ENCODE measurements at regions not wholly inside any gene's neighbourhood (a gene's known extent, or its start where the extent isn't known, plus 50 kb on each side); places are given as distances from the start of the nearest gene placed in this dataset.
"Not testable (repeated sequence)": the region's sequence is repeated elsewhere in the genome, so short reads cannot be mapped to it uniquely, and the experiment has no call there.

DNA sequence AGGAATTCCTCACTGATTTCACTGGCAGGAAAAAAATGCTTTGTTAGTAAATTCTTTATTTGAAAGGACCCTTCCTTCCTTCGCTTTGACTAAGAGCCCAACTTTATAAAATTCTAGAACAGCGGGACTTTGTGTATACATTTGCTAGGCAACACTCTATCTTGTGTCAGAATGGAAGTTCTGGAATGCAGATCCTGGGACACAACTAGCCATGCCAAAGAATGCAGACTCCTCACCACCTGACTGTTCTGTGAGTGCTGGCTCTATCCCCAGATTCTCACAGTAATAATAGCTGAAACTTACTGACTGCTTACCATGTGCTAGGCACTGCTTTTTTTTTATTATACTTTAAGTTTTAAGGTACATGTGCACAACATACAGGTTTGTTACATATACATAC is 73.3 kb upstream of the ZDHHC15 start:
- Histone ChIP-seq H3K4me3 (no peak overlapping the region), H3K36me3 (no peaks in the 10 kb centered on the region), H3K27me3 (no peaks in the 10 kb centered on the region), H3K9me3 (no peaks in the 10 kb centered on the region), H3K27ac (no peak overlapping the region), H3K4me1 (no peaks in the 10 kb centered on the region)
- TF ChIP-seq CTCF (IDR thresholded peaks at IDR 0.05) (no peak), POLR2A (IDR thresholded peaks at IDR 0.05) (no peak)
- no peak for DNase-seq

GRCh38 chrX:75593186-75593585 is 70.3 kb upstream of the ZDHHC15 start:
- not testable (repeated sequence) for H3K4me3 ChIP-seq, H3K4me1 ChIP-seq, H3K36me3 ChIP-seq, DNase-seq, H3K27me3 ChIP-seq, H3K9me3 ChIP-seq, H3K27ac ChIP-seq

DNA sequence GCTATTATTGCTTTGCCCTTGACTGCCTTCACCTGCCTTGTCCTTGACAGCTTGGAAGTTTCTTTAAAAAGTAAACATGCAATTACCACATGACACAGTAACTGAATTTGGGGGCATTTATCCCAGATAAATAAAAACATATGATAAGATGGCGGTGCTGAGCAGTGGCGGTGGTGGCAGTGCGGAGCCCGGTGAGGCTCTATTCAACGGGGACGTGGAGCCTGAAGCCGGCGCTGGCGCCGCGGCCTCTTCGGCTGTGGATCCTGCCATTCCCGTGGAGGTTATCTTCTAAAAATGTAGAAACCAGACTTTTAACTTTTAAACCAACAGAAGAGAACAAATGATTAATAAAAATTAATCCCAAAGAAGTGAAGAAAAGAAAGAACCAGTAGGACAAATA is 59.7 kb upstream of the ZDHHC15 start:
- Histone ChIP-seq H3K9me3 (no peaks in the 10 kb centered on the region), H3K27me3 (no peaks in the 10 kb centered on the region), H3K27ac (no peak overlapping the region), H3K4me3 (no peak overlapping the region), H3K4me1 (no peaks in the 10 kb centered on the region), H3K36me3 (no peaks in the 10 kb centered on the region)
- no peak for TF ChIP-seq CTCF (IDR thresholded peaks at IDR 0.05)
- TF ChIP-seq POLR2A (IDR thresholded peaks at IDR 0.05) = no peak
- no peak for DNase-seq

Data from Peyer's patch (tissue), 4 donors.